ENCODE measurements at regions not wholly inside any gene's neighbourhood (a gene's known extent, or its start where the extent isn't known, plus 50 kb on each side); places are given as distances from the start of the nearest gene placed in this dataset.

DNA sequence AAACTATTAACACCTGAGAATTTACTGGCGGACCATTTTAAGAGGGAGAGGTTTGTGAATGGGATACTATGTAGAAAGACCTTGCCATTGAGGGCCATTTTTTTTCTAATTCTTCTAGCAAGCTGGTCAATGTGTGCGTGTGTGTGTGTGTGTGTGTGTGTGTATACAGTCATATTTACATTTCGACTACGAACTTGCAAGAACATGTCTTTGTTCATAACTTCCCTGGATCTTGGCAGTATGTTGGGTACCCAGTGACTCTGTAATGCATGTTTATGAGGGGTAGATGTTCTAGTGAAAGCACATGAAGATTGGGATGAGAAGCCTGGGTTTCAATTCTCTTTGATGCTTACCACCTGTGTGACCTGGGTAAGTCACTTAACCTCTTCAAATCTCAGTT is 133.6 kb downstream of the UBE2E3 start:
- no peak for DNase-seq (ENCODE audit: low read depth)

DNA sequence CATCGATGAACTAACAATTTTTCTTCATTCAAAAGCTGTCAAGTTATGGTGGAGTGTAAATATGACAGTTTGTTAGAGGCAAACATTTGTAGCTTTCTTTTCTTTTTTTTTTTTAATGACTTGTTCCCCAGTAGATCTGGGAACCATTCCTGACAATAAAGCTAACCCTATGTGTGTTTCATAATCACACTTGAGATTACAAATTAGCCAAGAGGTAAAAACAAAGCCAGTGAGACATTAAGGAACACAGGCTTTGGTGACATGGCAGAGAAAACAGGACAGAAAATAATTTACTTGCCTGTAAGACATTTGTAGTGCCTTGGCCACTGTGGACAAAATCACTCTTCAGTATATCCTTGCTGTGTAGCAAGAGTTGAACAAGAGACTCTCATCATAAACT is 135.9 kb downstream of the UBE2E3 start:
- DNase-seq (ENCODE audit: low read depth): no peak

DNA sequence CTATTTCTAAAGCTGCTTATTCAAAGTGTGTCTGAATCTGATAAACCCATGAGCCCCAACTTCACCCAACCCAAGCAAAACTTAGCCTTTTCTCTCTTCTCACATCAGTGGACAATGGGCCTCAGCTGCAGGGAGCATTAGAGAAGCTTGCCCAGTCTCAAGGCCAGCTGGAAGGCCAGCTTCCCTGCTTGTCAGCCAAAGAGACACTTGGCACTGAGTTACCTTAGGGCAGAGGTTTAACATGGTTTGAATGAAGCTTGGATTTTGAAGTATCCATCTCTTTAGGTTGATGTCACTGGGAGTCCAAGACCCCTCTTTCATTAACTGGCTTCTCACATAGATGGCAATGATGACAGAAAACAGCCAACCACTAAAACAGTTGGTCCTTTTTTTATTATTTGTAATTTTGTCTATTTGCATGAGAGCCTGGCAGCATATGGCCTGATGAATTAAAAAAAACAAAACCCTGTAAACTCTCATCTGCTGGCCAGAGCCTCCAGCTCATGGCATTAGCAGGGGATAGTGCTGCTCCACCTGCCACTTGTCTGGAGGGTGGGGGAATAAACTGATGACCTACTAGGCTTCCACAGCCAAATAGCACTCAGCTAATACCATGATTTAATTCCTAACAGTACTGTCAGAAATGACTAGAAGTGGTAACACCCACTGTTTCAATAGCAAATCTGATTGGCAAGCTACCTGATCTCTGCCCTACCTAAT is 137.0 kb downstream of the UBE2E3 start:
- DNase-seq (ENCODE audit: low read depth): no peak

DNA sequence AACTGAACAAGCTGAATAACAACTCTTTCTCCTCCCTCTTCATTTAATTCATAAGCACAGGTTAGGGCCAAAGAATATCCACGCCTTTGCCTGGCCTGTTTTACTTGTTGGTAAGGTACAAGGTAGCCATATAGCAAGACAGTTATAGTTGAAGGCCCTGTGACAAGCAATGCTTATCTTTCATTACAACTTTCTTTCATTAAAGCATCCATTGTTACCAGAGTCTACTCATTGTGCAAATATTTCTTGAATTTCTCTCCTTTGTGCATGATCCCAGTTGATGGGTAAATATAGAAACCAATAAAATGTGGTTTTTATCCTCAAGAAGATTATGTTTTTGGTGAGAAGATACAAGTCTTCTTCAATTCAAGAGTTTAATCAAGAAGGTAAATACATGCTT is 140.2 kb downstream of the UBE2E3 start:
- no peak for DNase-seq (ENCODE audit: low read depth)

DNA sequence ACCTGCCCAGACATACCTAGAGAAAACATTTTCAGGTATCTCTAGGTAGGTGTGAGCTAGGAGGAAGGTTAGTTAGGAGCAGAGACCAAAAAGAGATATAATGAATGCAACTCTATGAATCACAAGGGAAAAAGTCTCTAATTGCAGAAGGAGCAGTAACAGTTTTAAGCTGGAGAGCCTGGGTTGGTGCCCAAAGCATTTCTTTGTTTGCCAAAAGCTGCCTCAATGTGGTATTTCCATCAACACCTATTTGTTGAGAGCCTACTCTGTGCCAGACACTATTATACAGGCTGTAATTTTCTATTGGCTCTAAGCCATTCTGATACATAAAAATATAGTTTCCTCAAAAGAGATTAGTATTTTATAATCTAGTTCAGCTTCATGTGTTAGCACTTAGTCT is 141.6 kb downstream of the UBE2E3 start:
- DNase-seq (ENCODE audit: low read depth): no peak

DNA sequence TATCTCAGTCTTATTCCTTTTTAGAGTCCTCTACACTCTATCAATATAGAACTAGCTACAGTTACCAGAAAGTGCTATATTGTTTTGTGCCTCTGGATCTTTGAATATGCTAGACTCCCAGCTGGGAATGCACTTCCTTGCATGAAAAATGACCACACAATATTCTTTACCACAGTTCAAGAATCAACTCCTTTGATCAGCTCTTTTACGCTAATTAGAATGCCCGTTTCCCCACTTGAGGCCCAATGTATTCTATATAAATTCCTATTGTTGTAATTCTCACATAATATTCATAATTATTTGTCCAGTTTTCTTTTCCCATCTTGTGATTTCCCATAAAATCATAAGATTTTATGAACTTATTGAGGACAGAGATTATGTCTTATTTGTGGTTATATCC is 142.2 kb downstream of the UBE2E3 start:
- no peak for DNase-seq (ENCODE audit: low read depth)

DNA sequence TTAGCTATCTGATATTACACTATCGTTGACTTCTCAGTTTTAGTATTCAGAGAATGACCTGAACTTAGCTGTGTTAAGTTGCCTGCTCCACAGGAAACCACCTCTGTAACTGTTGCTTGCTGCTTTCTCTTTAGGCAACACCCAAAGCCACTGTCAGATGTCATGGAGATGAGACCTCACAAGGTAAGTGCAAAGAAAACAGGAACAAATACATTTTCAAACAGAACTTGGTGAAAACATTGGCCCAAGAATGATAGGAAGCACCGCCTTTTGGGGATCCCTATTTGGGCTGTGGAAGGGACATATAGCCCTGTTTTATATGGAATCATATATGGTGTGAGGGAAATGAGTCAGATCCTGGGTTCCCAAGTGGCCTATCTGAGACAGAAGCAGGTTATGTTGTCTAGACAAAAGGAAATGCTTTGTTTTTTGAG is 143.4 kb downstream of the UBE2E3 start:
- no peak for DNase-seq (ENCODE audit: low read depth)

DNA sequence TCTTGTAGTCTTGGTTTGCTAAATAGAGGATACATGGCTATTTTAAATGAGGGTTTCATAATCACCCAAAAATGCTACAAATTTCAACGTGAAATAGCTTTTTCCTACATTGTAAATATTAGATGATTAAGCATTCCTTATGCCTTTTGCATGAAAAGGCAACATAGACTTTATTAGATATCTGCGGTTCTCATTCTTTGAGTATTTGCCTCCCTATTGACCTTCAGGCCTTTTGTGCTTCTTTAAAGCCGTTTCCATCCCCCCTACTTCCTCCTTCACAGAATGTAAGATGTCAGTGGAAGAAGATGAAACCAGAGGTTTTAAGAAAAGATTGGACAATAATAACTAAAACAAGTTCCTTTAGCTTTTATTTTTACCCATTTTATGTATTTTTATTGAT is 144.1 kb downstream of the UBE2E3 start:
- no peak for DNase-seq (ENCODE audit: low read depth)

DNA sequence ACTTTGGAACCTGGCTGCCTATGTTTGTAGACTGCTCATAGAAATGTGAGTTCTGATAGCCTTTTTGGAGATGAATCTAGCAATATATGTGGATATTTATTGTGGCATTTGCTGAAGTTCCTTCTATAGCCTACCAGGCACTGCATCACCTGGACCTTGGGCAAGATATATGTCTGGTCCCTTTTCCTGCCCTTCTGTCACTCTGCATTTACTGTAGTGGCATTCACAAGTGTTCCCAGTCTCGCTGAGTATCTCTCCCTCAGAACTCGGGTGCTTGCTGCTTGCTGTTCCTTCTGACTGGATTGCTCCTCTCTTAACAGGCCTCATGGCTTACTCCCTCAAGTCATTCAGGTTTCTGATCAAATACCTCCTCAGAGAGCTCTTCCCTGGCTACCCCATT is 145.0 kb downstream of the UBE2E3 start:
- DNase-seq (ENCODE audit: low read depth): no peak

DNA sequence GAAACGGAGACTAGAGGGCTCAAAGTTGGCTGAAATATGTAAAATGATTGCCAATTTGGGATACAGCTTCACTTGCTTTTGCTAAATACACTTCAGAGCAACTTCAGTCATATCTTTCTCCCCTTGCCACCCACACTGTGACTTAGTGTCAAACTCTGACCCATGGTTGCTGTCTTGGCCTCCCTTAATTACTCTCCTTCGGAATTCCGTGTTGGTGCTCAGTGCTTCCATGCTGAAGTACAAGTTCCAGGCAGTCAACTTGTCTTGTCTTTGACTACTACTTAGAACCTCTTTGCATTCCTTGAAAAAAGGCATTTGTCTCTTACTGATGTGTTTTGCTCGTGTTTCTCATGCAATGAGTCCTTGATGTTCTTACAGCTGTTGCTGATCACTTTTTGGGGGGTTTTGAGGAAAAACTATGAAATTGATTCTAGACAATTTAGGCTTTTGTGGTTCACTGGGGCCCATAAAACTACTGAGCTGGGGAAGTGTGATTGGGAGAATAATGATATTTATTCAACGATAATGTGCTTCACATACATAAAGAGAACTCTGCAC is 146.0 kb downstream of the UBE2E3 start:
- DNase-seq (ENCODE audit: low read depth): no peak

DNA sequence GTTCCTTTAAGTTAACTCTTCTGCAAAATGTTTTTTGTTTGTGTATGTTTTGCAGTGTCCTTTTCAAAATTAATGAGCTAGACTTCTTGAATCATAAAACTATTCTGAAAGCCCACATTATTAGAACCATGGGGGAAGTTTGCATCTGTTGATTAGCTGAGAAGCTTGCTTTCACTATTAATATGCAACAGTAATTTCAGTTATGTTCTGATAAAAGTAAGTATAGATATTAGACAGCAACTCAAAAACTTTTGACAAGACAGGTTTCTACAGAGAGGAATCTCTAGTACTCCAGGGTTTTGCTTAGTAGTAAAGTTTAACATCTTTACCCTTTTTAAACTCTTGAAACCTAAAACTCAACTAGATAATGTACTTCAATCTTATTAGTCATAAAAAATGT is 147.8 kb downstream of the UBE2E3 start:
- DNase-seq (ENCODE audit: low read depth): no peak

DNA sequence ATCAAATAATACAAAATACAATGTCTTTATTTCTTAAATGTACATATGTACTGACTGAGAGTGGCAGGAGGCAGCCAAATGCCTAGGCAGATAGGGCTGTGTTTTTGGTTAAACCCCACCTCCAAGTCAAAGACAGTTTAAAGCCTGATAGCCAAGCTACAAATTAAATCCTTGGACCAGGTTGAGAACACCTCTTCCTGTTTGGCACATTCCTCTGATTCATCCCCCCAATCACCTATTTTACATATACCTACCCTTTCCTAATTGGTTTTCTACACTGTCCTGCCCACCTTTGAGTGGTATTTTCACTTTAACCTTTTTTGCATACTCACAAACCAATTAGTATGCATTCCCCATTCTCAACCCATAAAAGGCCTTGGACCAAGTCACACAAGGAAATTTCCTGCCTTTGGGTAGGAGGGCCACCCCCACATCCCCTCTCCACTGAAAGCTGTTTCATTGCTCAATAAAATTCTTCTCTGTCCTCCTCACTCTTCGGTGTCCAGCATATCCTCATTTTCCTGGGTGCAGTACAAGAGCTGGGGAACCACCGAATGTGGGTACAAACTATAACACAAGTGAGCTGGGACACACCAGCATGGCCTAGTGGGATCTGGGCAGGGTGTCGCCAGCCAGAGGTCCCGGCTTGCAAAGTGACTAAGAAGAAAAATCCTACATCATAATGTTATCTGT is 149.1 kb downstream of the UBE2E3 start:
- DNase-seq (ENCODE audit: low read depth): no peak

DNA sequence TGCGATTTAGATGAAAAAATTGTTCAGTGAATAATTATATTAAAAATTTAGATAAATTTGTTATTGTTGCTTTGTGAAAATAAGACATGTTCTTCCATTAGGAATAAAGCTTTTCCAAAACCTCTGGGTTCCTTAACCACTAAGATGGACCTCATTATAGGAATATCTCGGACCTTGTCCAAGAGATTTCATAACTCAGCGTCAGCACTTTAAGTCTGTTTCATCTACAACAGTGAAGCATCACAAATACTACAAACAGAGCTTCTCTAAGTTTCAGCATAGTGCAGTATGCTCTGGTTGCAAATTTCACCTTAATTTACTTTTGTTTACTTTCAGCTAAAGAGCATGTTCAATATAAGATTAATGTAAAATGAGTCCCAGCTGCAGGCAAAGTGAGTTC is 150.3 kb downstream of the UBE2E3 start:
- no peak for DNase-seq (ENCODE audit: low read depth)

DNA sequence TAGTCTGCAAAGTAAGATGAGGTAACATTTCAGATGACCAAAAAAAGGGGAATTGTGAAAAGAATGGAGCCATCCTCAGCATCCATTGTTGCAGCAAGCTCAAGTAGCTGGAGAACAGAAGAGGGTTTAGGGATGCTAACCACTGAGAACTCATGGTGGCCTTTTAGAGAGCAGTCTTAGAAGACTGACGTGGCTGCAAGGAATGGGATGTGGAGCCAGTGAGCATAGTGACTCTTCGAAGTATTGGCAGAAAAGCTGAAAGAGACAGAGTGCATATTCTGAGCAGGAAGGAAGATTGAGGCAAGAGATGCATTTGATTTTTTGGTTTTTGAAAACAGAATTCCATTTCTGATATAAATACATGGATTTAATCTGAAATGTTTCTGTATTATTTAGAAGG is 151.2 kb downstream of the UBE2E3 start:
- no peak for DNase-seq (ENCODE audit: low read depth)

DNA sequence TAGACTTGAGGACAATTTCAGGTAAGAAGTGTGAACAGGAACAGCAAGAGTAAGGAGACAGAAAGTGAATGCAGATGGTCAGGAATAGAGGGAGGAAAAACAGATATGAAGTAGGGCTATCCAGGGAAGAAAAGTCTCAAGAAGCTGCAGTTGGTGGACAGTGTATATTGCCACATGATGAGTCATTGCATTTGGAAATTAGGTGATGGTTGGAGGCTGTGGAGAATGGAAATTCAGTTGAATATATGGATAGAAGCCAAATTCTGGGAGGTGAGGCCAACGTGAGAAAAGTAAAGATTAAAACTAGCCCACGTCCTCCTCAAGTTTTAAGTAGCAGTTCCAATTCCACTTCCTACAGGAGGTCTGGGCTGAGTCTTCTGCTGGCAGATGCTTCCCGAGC is 158.4 kb downstream of the UBE2E3 start:
- DNase-seq (ENCODE audit: low read depth): no peak

DNA sequence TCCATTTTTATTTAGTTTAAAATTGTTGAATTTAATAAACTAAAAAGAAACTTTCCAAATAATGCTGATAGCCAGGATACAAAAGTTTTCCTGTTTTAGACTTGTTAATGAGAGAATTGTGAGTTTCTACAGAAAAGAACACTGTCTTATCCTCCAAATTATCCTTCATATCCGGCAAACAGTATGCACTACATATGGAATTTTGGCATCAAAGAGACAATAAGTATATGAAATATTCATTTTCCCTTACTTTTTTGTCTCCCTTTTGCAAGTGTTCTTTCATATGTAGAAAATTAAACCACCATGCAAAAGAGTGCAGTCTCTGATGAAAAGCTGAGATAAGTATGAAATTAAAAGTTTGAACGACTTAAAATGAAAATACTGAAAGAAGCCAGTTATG is 159.4 kb downstream of the UBE2E3 start:
- DNase-seq (ENCODE audit: low read depth): no peak

DNA sequence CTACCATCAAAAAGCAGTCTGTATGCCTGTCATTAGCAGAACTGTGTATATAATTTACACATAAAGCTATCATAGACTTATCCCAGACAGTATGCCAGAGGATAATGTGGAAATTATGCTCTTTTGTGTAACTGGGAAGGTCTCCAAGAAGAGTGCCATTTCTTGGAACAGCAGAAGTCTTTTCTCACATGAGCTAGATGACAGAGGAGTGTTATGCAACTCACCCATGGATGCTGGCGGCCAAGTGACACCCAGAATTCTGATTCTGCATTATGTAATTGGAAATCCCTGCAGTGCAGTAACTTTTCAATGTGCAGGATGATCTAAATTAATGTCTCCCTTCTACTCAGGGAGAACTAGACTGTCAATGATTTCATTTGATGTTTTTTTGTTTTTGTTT is 160.0 kb downstream of the UBE2E3 start:
- DNase-seq (ENCODE audit: low read depth): no peak

DNA sequence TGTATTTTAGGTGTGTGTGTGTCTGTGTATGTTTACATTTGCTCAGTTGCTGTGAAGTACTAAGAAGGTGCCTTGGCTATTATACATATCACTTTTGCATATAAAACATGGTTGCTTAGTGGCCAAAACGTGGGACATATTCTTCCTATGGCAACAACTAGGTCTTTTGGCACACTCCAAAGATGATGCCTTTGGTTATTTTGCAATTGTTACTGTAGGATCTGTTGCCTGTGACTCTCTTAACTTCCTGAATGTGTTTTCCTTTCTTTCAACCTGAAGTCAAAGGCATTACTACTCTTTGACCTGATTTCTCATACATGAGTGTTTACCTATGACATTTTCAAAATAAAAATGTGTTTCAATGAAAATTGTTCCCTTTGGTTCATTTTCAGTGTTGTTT is 160.5 kb downstream of the UBE2E3 start:
- DNase-seq (ENCODE audit: low read depth): no peak

DNA sequence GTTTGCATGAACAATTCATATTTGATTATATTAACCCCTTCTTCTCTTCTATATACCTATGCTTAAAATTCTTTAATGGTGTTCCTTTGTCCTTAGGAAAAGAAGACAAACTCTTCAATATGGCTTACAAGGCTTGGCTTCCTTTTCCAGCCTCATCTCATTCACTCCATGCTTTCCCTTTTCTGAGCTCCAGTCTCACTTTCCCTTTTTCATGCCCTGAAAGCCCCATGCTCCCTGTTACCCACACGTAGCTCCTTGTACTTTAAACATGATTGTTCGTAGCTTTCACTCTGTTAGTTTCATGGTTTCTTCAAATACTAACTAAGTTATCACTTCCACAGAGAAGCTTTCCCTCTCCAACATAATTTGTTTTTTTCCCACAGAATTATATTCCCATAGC is 161.3 kb downstream of the UBE2E3 start:
- no peak for DNase-seq (ENCODE audit: low read depth)

DNA sequence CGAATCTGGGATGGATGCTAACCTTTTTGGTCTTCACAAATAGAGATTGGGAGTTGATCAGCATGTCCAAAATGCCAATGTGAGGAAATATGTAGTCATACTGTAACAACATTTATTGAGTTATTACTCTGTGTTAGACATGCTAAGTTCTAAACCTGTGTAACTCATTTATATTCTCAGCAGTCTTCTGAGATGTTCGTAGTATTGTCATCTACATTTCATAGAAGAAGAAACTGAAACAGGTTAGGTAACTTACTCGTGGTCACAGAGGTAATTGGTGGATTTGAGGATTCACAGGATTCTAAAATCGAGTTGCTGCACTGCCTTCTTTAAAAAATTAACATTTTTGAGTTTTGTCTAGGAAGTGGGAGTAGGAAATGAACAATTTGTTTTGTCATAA is 162.1 kb downstream of the UBE2E3 start:
- DNase-seq (ENCODE audit: low read depth): no peak

DNA sequence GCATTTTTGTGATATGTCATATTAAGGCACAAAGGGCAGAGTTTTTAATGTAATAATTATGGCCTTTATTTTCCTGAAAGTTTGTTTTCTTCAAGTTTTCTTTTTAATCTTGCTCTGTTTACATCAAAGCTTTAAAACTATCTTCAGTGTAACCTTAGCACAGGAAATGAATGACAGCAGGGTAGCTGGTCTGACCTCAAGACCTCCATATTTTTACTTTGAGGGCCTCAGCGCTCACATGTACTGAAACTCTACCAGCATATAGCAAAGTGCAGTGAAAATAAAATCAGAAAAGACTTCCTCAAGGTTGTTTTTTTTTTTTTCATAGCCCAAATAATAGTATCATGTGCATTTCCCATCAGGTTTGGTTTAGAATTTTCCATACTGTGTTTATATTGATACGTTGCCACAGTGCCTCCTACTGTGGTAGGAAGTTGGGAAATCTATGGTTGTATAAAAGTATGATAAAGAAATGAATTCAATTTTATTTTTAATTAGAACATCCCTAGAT is 163.4 kb downstream of the UBE2E3 start:
- DNase-seq (ENCODE audit: low read depth): no peak

DNA sequence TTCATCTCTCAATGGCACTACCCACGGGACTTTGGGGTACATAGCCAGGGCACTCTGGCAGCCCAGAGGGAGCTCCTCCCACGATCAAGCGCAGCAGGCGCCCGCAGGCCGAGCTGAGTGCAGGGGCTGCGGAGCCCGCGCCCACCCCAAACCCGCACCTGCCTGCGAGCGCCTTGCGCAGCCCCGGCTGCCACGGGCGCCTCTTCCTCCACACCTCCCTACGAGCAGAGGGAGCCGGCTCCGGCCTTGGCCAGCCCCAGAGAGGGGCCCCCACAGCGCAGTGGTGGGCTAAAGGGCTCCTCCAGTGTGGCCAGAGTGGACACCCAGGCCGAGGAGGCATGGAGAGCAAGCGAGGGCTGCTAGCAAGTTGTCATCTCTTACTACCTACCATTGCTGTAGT is 165.2 kb downstream of the UBE2E3 start:
- no peak for DNase-seq (ENCODE audit: low read depth)

DNA sequence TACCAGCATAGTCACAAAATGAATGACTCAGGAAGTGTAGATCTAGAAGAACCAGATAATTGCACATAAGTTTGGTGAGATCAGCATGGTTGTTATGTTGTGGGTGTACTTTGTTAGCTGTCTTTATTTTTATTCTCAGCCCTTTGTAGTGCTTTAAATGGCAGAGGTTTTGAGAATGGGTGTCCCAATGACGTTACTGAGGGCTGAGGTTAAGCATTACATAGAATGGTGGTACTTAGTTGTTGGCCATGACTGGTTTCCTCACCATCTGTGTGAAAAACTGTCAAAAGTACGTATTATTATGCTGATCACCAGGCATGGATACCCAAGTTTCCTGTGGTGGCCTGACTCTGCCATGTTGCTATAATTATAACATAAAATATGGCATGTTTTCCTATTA is 165.8 kb downstream of the UBE2E3 start:
- no peak for DNase-seq (ENCODE audit: low read depth)

DNA sequence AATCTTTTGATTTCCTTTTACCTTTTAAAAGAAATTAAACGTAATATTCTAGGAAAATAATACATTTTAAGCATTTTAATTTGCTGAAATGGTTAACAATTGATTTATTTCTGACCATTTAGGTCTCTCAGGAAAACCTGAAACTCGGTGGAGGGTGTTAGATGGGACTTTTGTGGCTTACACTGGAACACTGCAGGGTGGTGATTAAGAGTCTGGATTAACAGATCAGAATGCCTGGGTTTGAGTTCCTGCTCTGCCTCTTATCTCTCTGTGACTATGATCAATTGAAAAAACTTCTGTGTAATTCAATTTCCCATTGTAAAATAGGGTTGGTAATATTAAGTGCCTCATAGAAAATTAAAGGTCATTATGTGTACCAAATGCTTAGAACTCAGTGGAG is 168.7 kb downstream of the UBE2E3 start:
- DNase-seq (ENCODE audit: low read depth): no peak

All from activated T-cell treated with anti-CD3 and anti-CD28 coated beads for 24 hours (primary cell).